ENCODE measurements at regions not wholly inside any gene's neighbourhood (a gene's known extent, or its start where the extent isn't known, plus 50 kb on each side); places are given as distances from the start of the nearest gene placed in this dataset.

- DNase-seq = no peak
Observed at GRCh38 chr6:14676977-14677781, 559.6 kb downstream of the CD83 start.

GRCh38 chr6:14681699-14682487 is 564.0 kb upstream of the JARID2 start:
- no peak for DNase-seq

GRCh38 chr6:14682812-14683211 is 563.1 kb upstream of the JARID2 start:
- no peak for DNase-seq

- DNase-seq = no peak
Observed at GRCh38 chr6:14689639-14690038, 556.2 kb upstream of the JARID2 start.

- DNase-seq = no peak
Observed at GRCh38 chr6:14690120-14691056, 555.5 kb upstream of the JARID2 start.

GRCh38 chr6:14692208-14692607 is 553.7 kb upstream of the JARID2 start:
- no peak for DNase-seq

GRCh38 chr6:14693301-14694192 is 552.3 kb upstream of the JARID2 start:
- DNase-seq = peak; percentile 67

- no peak for DNase-seq
Observed at GRCh38 chr6:14694308-14694707, 551.6 kb upstream of the JARID2 start.

- peak; percentile 80 for DNase-seq
Observed at GRCh38 chr6:14695579-14695978, 550.3 kb upstream of the JARID2 start.

GRCh38 chr6:14696367-14696766 is 549.5 kb upstream of the JARID2 start:
- no peak for DNase-seq

- DNase-seq = no peak
Observed at GRCh38 chr6:14697427-14697826, 548.4 kb upstream of the JARID2 start.

GRCh38 chr6:14699803-14700601 is 545.9 kb upstream of the JARID2 start:
- no peak for DNase-seq

- no peak for DNase-seq
Observed at GRCh38 chr6:14701946-14702345, 543.9 kb upstream of the JARID2 start.

GRCh38 chr6:14702678-14703077 is 543.2 kb upstream of the JARID2 start:
- no peak for DNase-seq

- DNase-seq = no peak
Observed at GRCh38 chr6:14703586-14703985, 542.3 kb upstream of the JARID2 start.

GRCh38 chr6:14704383-14705271 is 541.2 kb upstream of the JARID2 start:
- DNase-seq = no peak

- no peak for DNase-seq
Observed at GRCh38 chr6:14705841-14706377, 540.0 kb upstream of the JARID2 start.

- DNase-seq = peak; percentile 87
Observed at GRCh38 chr6:14706378-14706929, 539.4 kb upstream of the JARID2 start.

- DNase-seq = no peak
Observed at GRCh38 chr6:14707276-14707675, 538.6 kb upstream of the JARID2 start.
